GM21423 (cell line): ENCODE measurements at regions not wholly inside any gene's neighbourhood (a gene's known extent, or its start where the extent isn't known, plus 50 kb on each side); places are given as distances from the start of the nearest gene placed in this dataset.

Experiments
- ATAC-seq: cut with Tn5 transposase; IDR thresholded peaks from one replicate; pipeline ENCODE4 v1.9.1; 2021; ENCODE audit warnings: mild to moderate bottlenecking, moderate library complexity; ENCODE audit not compliant: unreplicated experiment

DNA sequence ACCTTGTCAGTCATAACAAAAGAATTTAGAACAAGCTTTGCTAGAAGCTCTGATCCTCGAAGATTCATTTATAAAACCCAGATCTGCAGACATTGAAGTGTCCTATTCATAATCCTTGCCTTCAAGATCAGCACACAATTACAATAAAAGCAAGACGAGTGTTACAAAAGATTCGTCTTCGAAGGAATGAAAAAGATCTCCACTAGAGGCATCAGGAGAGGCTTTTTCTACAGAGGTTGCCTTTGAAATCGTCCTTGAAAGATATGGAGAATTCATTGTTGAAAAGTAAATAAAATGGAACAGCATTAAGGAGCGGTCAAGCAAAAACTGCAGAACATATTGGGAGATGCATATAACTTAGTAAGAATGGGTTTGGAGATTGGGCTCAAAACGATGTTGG is 146.4 kb downstream of the BMP4 start:
- no peak for ATAC-seq

DNA sequence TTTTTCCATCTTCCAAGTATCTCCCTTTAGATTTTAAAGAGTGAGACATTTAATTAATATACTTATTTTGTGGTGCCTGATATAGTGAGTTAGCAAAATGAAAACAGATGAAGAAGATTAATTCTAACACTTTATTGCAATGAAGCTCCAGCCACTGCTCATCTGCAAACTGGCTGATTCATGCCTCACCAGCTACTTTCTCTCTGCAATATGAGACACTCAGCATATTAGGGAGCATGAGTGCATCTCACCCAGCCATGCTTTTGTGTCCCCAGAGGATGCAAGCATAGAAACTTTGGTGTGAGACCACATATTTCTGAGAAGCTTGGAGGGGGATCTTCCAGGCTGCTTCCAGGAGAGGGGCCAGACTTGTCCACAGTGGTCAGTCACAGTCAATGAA is 148.6 kb downstream of the BMP4 start:
- no peak for ATAC-seq

- ATAC-seq, result no peak
Observed at GRCh38 chr14:53807542-53807941, 149.1 kb downstream of the BMP4 start.

GRCh38 chr14:53807108-53807507 is 149.5 kb downstream of the BMP4 start:
- ATAC-seq, result no peak

GRCh38 chr14:53796734-53797133 is 159.9 kb downstream of the BMP4 start:
- no peak for ATAC-seq

- no peak for ATAC-seq
Observed at GRCh38 chr14:53793790-53794505, 162.7 kb downstream of the BMP4 start.

DNA sequence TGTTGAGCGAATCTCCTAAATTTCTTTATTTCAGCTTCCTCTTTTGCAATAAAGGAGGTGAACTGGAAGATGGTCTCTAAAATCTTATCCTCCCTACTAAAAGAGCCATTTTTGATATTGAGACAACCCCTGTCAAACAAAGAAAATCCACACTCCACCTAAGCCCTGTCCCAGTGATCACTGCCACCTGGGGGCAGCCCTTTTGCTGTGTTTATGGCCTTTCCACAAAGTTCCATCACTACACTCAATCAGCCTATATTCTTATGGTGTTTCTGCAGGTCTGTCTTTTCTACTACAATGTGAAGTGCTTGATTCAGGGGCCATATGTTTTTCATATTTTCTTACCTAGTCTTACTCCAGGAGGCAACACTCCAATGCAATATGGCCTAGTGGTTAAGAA is 163.7 kb downstream of the BMP4 start:
- no peak for ATAC-seq

- ATAC-seq, result no peak
Observed at GRCh38 chr14:53790731-53791500, 165.7 kb downstream of the BMP4 start.

DNA sequence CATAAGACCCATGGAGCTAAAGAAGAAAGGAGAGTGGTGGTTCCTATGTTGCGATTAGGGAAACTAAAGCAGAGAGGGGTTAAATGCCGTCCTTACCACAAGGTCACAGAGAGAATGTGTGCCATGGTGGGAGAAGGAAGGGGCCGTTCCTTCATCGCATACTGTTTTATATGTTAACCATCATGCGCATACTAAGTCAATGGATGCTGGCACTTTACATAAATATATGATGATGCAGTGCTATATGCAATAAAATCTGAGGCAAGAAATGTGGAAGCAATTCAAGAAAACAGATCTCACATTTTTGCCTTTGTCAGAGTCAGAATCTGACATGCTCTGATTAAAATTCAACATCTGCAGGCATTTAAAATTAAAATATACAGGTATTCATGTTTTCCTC is 168.1 kb downstream of the BMP4 start:
- no peak for ATAC-seq

DNA sequence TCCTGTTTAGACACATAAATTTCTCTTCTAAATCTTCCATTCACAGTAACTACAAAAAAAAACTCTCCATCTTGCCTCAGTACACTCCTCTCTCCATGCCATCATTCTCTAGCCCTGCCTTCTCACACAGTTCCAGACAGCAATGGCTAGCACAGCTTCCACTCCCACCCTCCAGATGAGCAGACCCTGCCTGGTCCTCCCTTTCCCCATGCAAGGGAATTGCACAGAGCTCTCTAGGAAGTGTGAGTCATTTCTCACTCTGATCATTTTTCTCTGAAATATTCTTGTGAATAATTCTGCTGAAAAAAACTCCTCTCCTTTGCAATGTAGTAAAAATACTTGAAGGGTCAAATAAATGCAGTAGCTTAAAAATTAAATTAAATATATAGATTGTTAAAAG is 170.6 kb downstream of the BMP4 start:
- ATAC-seq, result no peak

GRCh38 chr14:53784688-53785087 is 171.9 kb downstream of the BMP4 start:
- no peak for ATAC-seq

DNA sequence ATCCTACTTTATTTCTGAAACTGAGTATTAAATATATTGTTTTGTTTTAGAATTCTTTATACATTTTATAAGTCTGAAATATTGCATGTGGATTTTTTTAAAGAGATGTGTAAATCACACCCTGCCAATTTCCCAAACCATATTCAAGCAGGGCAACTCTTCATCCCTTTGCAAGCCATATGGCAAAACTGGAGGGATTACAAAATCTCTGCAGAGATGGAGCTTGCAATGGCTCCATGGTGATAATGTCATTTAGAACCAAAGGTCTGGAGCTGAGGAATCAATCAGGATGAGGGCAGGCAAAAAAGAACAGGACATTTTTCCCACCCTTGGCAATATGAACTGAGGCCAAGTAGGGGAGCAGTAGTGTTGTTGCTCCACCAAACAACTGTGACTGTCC is 173.4 kb downstream of the BMP4 start:
- no peak for ATAC-seq

GRCh38 chr14:53780051-53780555 is 176.5 kb downstream of the BMP4 start:
- no peak for ATAC-seq

GRCh38 chr14:53779301-53779700 is 177.3 kb downstream of the BMP4 start:
- ATAC-seq, result no peak

DNA sequence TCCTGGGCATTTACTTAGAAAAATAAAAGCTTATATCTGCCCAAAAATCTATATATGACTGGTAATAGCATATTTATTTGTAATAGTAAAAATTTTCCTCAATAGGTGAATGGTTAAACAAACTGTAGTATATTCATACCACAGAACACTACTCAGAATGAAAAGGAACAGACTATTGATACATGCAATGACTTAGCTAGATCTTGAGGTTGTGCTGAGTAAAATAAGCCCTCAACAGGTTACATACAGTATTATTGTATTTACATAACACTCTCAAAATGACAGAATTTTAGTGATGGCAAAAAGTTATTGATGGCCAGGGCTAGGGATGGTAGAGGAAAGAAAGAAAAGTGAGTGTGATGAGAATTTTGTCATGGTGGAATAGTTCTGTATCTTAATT is 178.4 kb downstream of the BMP4 start:
- no peak for ATAC-seq

GRCh38 chr14:53772936-53773335 is 183.7 kb downstream of the BMP4 start:
- ATAC-seq, result no peak

GRCh38 chr14:53767566-53767965 is 189.1 kb downstream of the BMP4 start:
- ATAC-seq, result no peak

DNA sequence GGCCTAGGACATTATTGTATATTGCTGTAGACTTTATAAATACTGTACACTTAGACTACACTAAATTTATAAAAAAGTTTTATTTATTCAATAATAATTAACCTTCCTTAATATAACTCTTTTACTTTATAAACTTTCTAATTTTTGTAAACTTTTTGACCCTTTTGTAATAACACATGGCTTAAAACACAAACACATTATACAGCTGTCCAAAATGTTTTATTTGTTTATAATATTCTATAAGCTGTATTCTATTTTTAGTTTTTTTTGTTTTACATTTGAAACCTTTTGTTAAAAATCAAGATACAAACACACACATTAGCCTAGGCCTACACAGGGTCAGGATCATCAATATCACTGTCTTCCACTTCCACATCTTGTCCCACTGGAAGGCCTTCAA is 190.0 kb downstream of the BMP4 start:
- no peak for ATAC-seq

- ATAC-seq, result no peak
Observed at GRCh38 chr14:53766106-53766505, 190.5 kb downstream of the BMP4 start.

DNA sequence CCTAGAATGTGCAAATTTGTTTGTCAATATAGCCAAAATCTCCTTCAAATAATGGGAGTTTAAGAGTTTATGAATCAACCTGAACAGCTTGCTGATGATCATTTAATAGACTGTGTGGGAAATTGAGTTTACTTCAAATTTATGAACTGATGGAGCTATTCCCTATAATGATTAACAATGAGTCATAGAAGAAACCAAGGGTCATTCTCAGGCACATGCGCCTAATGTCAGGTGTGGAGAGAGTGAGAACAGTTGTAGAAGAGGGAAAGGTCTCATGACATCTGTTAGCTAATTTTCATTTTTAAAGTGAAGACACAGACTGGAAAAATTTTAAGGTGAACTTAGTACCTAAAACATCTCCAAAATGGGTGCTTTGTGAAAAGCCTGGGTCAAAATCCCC is 191.8 kb downstream of the BMP4 start:
- ATAC-seq, result no peak

DNA sequence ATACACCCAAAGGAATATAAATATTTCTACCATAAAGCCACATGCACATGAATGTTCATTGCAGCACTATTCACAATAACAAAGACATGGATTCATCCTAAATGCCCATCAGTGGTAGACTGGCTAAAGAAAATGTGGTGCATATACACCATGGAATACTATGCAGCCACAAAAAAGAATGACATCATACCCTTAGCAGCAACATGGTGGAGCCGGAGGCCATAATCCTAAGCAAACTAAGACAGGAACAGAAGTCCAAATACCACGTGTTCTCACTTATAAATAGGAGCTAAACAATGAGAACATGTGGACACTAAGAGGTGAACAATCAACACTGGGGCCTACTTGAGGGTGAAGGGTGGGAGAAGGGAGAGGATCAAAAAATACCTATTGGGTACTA is 198.5 kb downstream of the BMP4 start:
- no peak for ATAC-seq

DNA sequence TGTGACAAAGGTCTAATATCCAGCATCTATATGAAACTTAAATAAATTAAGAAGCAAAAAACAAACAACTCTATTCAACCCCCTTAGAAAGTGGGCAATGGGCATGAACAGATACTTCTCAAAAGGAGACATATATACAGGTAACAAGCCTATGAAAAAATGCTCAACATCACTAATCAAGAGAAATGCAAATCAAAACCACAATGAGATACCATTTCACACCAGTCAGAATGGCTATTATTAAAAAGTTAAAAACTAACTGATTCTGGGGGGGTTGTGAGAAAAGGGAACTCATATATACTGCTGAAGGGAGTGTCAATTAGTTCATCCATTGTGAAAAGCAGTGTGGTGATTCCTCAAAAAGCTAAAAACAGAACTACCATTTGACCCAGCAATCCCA is 198.9 kb downstream of the BMP4 start:
- no peak for ATAC-seq
